ENCODE measurements at regions not wholly inside any gene's neighbourhood (a gene's known extent, or its start where the extent isn't known, plus 50 kb on each side); places are given as distances from the start of the nearest gene placed in this dataset.

DNA sequence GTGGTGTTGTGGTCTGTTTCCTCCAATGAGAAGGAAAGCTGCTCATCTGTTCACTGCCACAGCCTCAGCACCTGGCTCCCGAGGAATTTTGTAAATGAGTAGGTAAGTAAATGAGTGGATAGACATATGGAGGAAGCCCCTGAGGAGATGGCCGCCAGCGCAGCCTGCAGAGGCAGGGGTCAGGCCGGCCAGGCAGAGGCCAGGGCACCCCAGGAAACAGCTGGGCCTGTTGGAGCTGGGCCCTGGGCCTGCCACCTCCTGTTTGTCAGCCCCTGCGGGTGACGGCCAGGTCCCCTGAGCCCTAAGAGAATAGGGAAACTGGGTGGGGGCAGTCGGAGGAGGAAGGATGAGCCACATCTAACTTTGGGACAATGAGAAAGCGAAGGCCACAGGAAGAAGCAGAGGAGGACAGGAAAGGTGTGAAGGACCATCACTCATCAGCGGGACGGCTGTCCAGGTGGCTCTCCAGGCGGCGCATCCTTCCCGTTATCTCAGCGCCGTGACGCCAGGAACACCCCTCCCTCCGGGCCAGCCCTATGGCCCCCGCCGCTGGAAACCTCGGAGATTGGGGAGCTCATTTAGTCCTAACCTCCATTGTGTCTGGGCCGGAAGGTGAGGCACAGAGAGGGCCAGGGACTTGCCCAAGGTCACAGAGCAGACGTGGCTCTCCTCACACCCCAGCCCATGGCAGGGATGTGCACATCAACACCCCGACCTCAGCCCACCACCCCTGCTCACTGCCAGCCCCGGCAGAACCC, 142.3 kb upstream of the UNC5B start:
- H3K36me3 Mint-ChIP-seq, result no peaks in the 10 kb centered on the region
- Histone ChIP-seq H3K4me3 (ENCODE audit: low read length) (no peak overlapping the region), H3K27me3 (ENCODE audit: control insufficient read depth, insufficient read depth, low read length) (no peaks in the 10 kb centered on the region), H3K4me1 (ENCODE audit: control insufficient read depth, insufficient read depth, low read length) (no peaks in the 10 kb centered on the region), H3K9me3 (ENCODE audit: control insufficient read depth, insufficient read depth, low read length) (no peaks in the 10 kb centered on the region), H3K36me3 (ENCODE audit: control insufficient read depth, insufficient read depth, low read length) (no peaks in the 10 kb centered on the region), H3K27ac (ENCODE audit: low read length) (no peak overlapping the region)
- ATAC-seq, result no peak
- H3K4me3 Mint-ChIP-seq, result no peak overlapping the region
- intact Hi-C loops (cut with micrococcal nuclease), result no loop called here
- H3K27ac Mint-ChIP-seq, result no peak overlapping the region
- H3K9me3 Mint-ChIP-seq, result no peaks in the 10 kb centered on the region
- H3K27me3 Mint-ChIP-seq (ENCODE audit: low read depth in 2 of 2), result peaks cover 0 to 9% of the 10 kb centered on the region in 2 donors
- DNase-seq, result no peak
- no peaks in the 10 kb centered on the region for H3K4me1 Mint-ChIP-seq
- TF ChIP-seq, protein P1, sequence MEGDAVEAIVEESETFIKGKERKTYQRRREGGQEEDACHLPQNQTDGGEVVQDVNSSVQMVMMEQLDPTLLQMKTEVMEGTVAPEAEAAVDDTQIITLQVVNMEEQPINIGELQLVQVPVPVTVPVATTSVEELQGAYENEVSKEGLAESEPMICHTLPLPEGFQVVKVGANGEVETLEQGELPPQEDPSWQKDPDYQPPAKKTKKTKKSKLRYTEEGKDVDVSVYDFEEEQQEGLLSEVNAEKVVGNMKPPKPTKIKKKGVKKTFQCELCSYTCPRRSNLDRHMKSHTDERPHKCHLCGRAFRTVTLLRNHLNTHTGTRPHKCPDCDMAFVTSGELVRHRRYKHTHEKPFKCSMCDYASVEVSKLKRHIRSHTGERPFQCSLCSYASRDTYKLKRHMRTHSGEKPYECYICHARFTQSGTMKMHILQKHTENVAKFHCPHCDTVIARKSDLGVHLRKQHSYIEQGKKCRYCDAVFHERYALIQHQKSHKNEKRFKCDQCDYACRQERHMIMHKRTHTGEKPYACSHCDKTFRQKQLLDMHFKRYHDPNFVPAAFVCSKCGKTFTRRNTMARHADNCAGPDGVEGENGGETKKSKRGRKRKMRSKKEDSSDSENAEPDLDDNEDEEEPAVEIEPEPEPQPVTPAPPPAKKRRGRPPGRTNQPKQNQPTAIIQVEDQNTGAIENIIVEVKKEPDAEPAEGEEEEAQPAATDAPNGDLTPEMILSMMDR (IDR thresholded peaks at IDR 0.05), result no peak
- 74% methylated on average over 24 of the region's 24 CpGs for WGBS (ENCODE audit: insufficient coverage)

DNA sequence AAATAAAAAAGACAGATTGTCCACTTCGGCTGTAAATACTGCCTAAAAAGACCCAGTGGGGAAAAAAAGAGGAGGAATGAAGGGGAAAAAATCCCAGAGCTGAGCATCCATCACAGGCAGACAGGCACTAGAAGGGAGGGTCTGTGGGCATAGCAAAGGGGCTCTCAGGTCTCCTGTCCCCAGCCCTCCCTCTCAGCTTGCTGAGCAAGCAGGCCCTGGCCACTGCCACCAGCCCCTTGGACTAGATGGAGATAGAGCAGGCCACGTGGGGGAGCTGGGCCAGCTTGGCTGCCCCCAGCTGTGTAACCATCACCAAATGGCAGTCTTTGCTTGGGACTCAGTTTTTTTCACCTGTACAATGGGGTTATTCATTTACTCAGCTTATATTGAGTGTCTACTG, 141.6 kb upstream of the UNC5B start:
- Histone ChIP-seq H3K27me3 (ENCODE audit: control insufficient read depth, insufficient read depth, low read length) (no peaks in the 10 kb centered on the region), H3K4me1 (ENCODE audit: control insufficient read depth, insufficient read depth, low read length) (no peaks in the 10 kb centered on the region), H3K27ac (ENCODE audit: low read length) (no peak overlapping the region), H3K9me3 (ENCODE audit: control insufficient read depth, insufficient read depth, low read length) (no peaks in the 10 kb centered on the region), H3K4me3 (ENCODE audit: low read length) (no peak overlapping the region), H3K36me3 (ENCODE audit: control insufficient read depth, insufficient read depth, low read length) (no peaks in the 10 kb centered on the region)
- Mint-ChIP-seq H3K27me3 (ENCODE audit: low read depth in 2 of 2) (peaks cover 0 to 9% of the 10 kb centered on the region in 2 donors), H3K27ac (no peak overlapping the region), H3K4me1 (no peaks in the 10 kb centered on the region), H3K36me3 (no peaks in the 10 kb centered on the region), H3K4me3 (no peak overlapping the region), H3K9me3 (no peaks in the 10 kb centered on the region)
- no peak for DNase-seq
- intact Hi-C loops (cut with micrococcal nuclease), result no loop called here
- TF ChIP-seq, protein P1 (IDR thresholded peaks at IDR 0.05), result no peak
- no peak for ATAC-seq
- 85% methylated on average over 2 of the region's 2 CpGs for WGBS (ENCODE audit: insufficient coverage)

DNA sequence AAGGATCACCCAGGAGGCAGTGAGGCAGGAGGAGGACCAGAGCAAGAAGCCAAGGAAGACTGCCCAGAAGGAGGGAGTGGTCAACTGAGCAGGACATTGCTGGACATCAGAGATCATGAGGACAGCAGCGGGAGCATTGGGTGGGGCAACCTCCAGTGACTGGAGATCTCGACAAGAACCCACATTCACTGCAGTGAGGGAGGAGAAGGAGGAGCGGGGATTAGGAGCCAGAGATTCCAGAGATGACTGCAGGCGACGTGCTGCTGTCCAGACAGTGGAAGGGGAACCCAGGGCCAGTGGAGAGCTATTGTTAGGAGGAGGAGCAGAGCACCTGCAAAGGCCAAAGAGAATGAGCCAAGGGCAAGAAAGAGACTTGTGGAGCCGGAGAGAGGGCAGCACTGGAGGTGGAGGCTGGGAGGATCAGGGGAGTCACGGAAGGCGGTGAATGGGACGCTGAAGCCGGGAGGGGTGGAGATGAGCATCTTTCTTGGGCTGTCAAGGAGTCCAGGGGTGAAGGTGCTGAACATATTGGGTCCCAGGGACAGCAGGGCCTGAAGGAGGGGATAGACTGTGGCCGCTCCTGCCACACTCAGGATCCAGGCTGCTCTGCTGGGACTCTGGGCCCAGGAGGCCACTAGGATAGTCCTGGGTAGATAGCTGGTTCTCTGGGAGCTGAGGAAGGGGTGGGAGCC, 140.1 kb upstream of the UNC5B start:
- TF ChIP-seq, protein P1 (IDR thresholded peaks at IDR 0.05), result no peak
- ATAC-seq (no peak), DNase-seq (no peak)
- WGBS (ENCODE audit: insufficient coverage), result 91% methylated on average over 11 of the region's 11 CpGs
- intact Hi-C loops (cut with micrococcal nuclease), result no loop called here
- no peaks in the 10 kb centered on the region for H3K4me1 Mint-ChIP-seq
- Histone ChIP-seq H3K9me3 (ENCODE audit: control insufficient read depth, insufficient read depth, low read length) (no peaks in the 10 kb centered on the region), H3K36me3 (ENCODE audit: control insufficient read depth, insufficient read depth, low read length) (no peaks in the 10 kb centered on the region), H3K4me1 (ENCODE audit: control insufficient read depth, insufficient read depth, low read length) (no peaks in the 10 kb centered on the region), H3K27me3 (ENCODE audit: control insufficient read depth, insufficient read depth, low read length) (no peaks in the 10 kb centered on the region), H3K4me3 (ENCODE audit: low read length) (no peak overlapping the region), H3K27ac (ENCODE audit: low read length) (no peak overlapping the region)
- peaks cover 0 to 9% of the 10 kb centered on the region in 2 donors for H3K27me3 Mint-ChIP-seq (ENCODE audit: low read depth in 2 of 2)
- no peak overlapping the region for H3K4me3 Mint-ChIP-seq
- H3K27ac Mint-ChIP-seq, result no peak overlapping the region
- H3K9me3 Mint-ChIP-seq, result no peaks in the 10 kb centered on the region
- H3K36me3 Mint-ChIP-seq, result no peaks in the 10 kb centered on the region
